Glomerular visceral epithelial cell (primary cell): ENCODE measurements at regions not wholly inside any gene's neighbourhood (a gene's known extent, or its start where the extent isn't known, plus 50 kb on each side); places are given as distances from the start of the nearest gene placed in this dataset.
"Not testable (repeated sequence)": the region's sequence is repeated elsewhere in the genome, so short reads cannot be mapped to it uniquely, and the experiment has no call there.

Experiments used
- DNase-seq: peaks from one replicate; pipeline ENCODE4 v3.0.0-alpha.2; 2016; ENCODE audit errors: extremely low spot score

- DNase-seq = no peak
Measured at GRCh38 chr17:77288115-77288619, 147.4 kb downstream of the SEC14L1 start.

GRCh38 chr17:77290759-77291558 lies 150.2 kb downstream of the SEC14L1 start:
- not testable (repeated sequence) for DNase-seq

- DNase-seq = no peak
Measured at GRCh38 chr17:77291591-77292386, 151.0 kb downstream of the SEC14L1 start.

- no peak for DNase-seq
Measured at GRCh38 chr17:77294761-77295160, 154.0 kb downstream of the SEC14L1 start.

DNA sequence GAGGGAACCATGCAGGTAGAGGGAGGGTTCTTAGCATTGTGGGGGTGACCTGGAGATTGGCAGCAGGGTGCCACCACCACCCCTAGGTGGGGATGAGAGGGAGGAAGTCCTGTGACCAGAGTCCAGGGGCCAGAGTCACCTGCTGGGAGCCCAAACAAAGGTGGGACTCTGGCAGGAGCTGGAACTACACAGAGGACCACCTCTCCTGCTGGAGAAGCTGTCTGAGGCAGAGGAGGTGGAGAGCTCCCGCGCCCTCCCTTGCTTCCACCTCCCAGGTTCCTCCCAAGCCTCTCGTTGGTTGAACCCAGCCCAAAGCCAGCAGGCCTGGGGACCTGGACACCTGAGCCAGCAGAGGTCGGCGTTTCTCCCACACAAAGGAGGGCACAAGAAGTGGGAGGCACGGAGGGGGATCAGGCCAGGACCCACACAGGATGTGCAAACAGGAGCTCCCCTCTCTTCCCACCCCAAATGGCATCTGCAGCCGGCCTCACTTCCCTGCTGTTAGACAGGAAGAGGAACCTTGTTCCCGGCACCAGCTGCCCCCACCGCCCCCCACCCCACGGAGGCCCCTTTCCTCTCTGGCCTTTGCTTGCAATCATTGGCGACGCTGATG lies 154.6 kb downstream of the SEC14L1 start:
- DNase-seq = no peak

DNA sequence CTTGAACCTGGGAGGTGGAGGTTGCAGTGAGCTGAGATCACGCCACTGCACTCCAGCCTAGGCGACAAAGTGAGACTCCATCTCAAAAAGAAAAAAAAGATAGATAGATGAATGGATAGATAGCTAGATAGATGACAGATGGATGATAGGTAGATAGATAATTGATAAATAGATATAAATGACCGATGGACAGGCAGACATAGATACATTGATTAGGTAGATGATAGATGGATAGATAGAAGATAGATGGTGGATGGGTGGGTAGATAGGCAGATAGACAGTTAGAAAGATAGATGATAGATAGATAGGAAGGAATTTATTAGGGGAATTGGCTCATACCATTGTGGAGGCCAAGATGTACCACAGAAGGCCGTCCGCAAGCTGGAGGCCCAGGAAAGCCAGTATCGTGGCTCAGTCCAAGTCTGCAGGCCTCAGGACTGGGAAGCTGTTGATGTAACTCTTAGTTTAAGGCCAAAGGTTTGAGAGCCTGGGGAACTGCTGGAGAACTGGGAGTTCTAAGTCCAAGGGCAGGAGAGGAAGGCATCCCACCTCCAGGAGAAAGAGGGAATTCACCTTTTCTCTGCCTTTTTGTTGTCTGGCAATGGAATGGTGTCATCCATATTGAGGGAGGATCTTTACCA lies 156.1 kb downstream of the SEC14L1 start:
- no peak for DNase-seq

GRCh38 chr17:77297693-77298666 lies 157.2 kb downstream of the SEC14L1 start:
- DNase-seq = no peak

DNA sequence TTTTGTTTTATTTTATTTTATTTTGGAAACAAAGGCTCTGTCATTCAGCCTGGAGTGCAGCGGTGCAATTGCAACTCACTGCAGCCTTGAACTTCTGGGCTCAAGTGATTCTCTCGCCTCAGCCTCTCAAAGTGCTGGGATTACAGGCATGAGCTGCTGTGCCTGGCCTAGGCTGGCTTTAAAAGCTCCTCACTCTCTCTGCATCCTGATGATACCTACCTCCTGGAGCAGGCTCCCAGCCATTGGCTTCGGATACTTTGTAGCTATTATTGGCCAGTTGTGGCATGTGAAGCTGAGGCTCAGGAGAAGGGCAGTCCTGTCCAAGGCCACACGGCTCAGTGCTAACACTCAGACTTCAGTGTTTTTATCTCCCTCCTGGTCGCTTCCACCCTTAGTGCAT lies 158.0 kb downstream of the SEC14L1 start:
- no peak for DNase-seq

- DNase-seq = no peak
Measured at GRCh38 chr17:77299256-77300015, 158.7 kb downstream of the SEC14L1 start.

GRCh38 chr17:77300016-77300686 lies 159.4 kb downstream of the SEC14L1 start:
- DNase-seq = no peak

- DNase-seq = no peak
Measured at GRCh38 chr17:77301694-77302266, 161.0 kb downstream of the SEC14L1 start.

DNA sequence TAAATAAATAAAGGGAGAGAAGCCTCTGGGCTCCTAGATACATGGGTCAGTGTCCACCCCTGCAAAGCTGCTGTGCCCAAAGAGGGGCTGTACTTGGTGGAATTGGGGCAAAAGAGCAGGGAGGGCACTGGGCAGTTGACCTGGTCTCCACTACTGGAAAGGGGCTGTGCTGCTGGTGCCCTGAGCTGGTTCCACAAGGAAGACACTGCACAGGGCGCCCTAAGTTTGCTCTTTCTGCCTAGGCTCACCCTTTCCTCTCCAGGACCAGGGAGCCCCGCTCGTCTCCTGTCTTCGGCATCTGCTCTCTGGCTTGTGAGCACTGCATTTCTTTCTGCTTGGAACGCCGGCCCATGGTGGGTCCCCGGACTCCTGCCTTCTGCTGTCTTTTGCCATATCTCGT lies 161.9 kb downstream of the SEC14L1 start:
- DNase-seq = no peak

DNA sequence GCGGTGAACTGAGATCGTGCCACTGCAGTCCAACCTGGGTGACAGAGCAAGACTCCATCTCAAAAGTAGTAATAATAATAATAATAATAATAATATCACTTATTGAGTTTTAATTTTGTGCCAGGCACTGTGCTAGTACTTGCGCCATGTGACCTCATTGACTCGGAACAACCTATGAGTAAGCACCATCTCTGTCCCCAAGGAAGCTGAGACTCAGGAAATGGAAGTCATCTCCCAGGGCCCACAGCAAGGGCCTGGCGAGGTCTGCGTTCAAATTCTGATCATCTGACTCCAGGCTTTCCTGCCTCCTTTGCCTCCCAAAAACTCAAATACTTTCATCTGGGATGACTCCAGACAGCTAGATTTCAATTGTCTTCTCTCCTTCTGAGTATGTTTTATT lies 162.9 kb downstream of the SEC14L1 start:
- no peak for DNase-seq

- no peak for DNase-seq
Measured at GRCh38 chr17:77304051-77304745, 163.4 kb downstream of the SEC14L1 start.

- DNase-seq = peak; percentile 53
Measured at GRCh38 chr17:77304746-77305473, 164.1 kb downstream of the SEC14L1 start.

GRCh38 chr17:77306048-77306789 lies 165.4 kb downstream of the SEC14L1 start:
- DNase-seq = no peak
